HEK293 (cell line): ENCODE measurements at regions not wholly inside any gene's neighbourhood (a gene's known extent, or its start where the extent isn't known, plus 50 kb on each side); places are given as distances from the start of the nearest gene placed in this dataset.

Source experiments
- KLF16 ChIP-seq: fragments of 450-650 bp; formaldehyde crosslinking; IDR thresholded peaks from 2 replicates; pipeline ENCODE4 v1.5.1; 2017; ENCODE audit warnings: missing biosample characterization, missing genetic modification characterization
- ZBTB1 ChIP-seq: fragments of 450-650 bp; formaldehyde crosslinking; IDR thresholded peaks from 2 replicates; pipeline ENCODE4 v1.5.1; 2016; ENCODE audit warnings: missing biosample characterization, missing genetic modification characterization
- ZNF146 ChIP-seq: fragments of 450-650 bp; formaldehyde crosslinking; IDR thresholded peaks from 2 replicates; pipeline ENCODE4 v1.5.1; 2016; ENCODE audit warnings: missing biosample characterization, missing genetic modification characterization
- ZNF155 ChIP-seq: fragments of 450-650 bp; formaldehyde crosslinking; IDR thresholded peaks from 2 replicates; pipeline ENCODE4 v1.5.1; 2016; ENCODE audit warnings: missing biosample characterization, missing genetic modification characterization
- ZNF24 ChIP-seq: fragments of 450-650 bp; formaldehyde crosslinking; IDR thresholded peaks from 2 replicates; pipeline ENCODE4 v1.5.1; 2016; ENCODE audit warnings: missing biosample characterization, missing genetic modification characterization
- ZNF350 ChIP-seq: fragments of 450-650 bp; formaldehyde crosslinking; IDR thresholded peaks from 2 replicates; pipeline ENCODE4 v1.5.0; 2017; ENCODE audit warnings: missing biosample characterization, mild to moderate bottlenecking, missing genetic modification characterization
- ZNF510 ChIP-seq: fragments of 450-650 bp; formaldehyde crosslinking; IDR thresholded peaks from 2 replicates; pipeline ENCODE4 v1.5.1; 2018; ENCODE audit warnings: mild to moderate bottlenecking, missing genetic modification characterization, missing biosample characterization; ENCODE audit not compliant: insufficient replicate concordance
- ZNF670 ChIP-seq: fragments of 450-650 bp; formaldehyde crosslinking; IDR thresholded peaks from 2 replicates; pipeline ENCODE4 v1.5.1; 2016; ENCODE audit warnings: missing biosample characterization, missing genetic modification characterization, low read depth
- ZNF792 ChIP-seq: fragments of 450-650 bp; formaldehyde crosslinking; IDR thresholded peaks from 2 replicates; pipeline ENCODE4 v1.5.1; 2016; ENCODE audit warnings: missing biosample characterization, missing genetic modification characterization
- TF ChIP-seq, protein P1 (sequence below): fragments of 450-650 bp; formaldehyde crosslinking; IDR thresholded peaks from 2 replicates; pipeline ENCODE4 v1.5.1; 2016; ENCODE audit warnings: missing biosample characterization, missing genetic modification characterization
- TF ChIP-seq, protein P2 (sequence below): fragments of 450-650 bp; formaldehyde crosslinking; IDR thresholded peaks from 2 replicates; pipeline ENCODE4 v1.5.1; 2016; ENCODE audit warnings: missing biosample characterization, missing genetic modification characterization
- TF ChIP-seq, protein P3 (sequence below): fragments of 450-650 bp; formaldehyde crosslinking; IDR thresholded peaks from 2 replicates; pipeline ENCODE4 v1.5.1; 2016; ENCODE audit warnings: missing biosample characterization, missing genetic modification characterization, low read depth
- TF ChIP-seq, protein P4 (sequence below): fragments of 450-650 bp; formaldehyde crosslinking; IDR thresholded peaks from 2 replicates; pipeline ENCODE4 v1.5.1; 2017; ENCODE audit warnings: missing biosample characterization, missing genetic modification characterization

DNA sequence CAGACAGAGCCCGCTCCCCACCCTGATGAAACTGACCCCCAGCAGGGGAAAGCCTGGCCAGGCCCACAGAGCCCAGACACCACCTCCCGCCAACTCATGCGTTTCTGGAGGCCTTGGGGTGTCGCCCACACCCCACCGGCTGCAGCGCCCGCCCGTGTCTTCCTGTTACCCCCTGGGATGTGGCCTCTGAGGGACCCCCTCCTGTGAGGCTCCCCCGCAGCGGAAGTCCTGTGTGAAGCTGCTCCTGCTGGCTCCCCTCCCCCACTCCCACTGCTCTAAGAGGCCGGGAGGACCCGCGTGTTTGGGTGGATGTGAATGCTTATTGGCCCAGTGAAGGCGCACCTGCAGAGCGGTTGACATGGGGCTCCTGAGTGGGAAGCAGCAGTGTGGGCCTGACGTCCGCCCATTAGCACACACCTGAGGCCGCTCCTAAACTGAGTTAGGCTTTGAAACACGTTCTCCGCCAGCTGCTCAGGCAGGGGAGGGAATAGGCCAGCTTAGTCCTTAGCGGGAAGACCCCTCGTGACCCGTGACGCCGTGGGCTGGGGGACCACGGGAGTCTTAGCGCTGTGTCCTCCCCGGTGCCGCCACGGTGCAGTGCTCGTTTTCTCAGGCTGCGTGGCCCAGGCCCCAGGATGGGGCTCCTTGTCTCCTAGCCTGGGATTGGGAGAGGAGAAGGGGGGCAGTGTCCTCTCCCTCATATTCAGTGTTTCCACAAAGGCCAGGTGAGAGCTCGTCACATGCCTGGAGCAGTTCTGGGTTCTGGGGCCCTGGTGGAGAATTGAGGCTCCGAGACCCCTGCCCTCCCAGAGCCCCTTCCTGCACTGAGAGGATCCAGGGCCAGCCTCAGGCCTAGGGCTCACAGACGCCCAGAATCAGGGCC lies 323.4 kb upstream of the SFSWAP start:
- no peak for TF ChIP-seq KLF16
- no peak for TF ChIP-seq ZNF155 (tag by site-specific recombination)
- no peak for TF ChIP-seq ZNF350
- TF ChIP-seq, protein P1, sequence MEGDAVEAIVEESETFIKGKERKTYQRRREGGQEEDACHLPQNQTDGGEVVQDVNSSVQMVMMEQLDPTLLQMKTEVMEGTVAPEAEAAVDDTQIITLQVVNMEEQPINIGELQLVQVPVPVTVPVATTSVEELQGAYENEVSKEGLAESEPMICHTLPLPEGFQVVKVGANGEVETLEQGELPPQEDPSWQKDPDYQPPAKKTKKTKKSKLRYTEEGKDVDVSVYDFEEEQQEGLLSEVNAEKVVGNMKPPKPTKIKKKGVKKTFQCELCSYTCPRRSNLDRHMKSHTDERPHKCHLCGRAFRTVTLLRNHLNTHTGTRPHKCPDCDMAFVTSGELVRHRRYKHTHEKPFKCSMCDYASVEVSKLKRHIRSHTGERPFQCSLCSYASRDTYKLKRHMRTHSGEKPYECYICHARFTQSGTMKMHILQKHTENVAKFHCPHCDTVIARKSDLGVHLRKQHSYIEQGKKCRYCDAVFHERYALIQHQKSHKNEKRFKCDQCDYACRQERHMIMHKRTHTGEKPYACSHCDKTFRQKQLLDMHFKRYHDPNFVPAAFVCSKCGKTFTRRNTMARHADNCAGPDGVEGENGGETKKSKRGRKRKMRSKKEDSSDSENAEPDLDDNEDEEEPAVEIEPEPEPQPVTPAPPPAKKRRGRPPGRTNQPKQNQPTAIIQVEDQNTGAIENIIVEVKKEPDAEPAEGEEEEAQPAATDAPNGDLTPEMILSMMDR (tag by site-specific recombination) = no peak
- TF ChIP-seq ZNF24 (tag by site-specific recombination) = no peak
- TF ChIP-seq ZNF792 = no peak
- TF ChIP-seq, protein P2, sequence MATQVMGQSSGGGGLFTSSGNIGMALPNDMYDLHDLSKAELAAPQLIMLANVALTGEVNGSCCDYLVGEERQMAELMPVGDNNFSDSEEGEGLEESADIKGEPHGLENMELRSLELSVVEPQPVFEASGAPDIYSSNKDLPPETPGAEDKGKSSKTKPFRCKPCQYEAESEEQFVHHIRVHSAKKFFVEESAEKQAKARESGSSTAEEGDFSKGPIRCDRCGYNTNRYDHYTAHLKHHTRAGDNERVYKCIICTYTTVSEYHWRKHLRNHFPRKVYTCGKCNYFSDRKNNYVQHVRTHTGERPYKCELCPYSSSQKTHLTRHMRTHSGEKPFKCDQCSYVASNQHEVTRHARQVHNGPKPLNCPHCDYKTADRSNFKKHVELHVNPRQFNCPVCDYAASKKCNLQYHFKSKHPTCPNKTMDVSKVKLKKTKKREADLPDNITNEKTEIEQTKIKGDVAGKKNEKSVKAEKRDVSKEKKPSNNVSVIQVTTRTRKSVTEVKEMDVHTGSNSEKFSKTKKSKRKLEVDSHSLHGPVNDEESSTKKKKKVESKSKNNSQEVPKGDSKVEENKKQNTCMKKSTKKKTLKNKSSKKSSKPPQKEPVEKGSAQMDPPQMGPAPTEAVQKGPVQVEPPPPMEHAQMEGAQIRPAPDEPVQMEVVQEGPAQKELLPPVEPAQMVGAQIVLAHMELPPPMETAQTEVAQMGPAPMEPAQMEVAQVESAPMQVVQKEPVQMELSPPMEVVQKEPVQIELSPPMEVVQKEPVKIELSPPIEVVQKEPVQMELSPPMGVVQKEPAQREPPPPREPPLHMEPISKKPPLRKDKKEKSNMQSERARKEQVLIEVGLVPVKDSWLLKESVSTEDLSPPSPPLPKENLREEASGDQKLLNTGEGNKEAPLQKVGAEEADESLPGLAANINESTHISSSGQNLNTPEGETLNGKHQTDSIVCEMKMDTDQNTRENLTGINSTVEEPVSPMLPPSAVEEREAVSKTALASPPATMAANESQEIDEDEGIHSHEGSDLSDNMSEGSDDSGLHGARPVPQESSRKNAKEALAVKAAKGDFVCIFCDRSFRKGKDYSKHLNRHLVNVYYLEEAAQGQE (tag by site-specific recombination) = no peak
- no peak for TF ChIP-seq ZNF670 (tag by site-specific recombination)
- TF ChIP-seq, protein P3, sequence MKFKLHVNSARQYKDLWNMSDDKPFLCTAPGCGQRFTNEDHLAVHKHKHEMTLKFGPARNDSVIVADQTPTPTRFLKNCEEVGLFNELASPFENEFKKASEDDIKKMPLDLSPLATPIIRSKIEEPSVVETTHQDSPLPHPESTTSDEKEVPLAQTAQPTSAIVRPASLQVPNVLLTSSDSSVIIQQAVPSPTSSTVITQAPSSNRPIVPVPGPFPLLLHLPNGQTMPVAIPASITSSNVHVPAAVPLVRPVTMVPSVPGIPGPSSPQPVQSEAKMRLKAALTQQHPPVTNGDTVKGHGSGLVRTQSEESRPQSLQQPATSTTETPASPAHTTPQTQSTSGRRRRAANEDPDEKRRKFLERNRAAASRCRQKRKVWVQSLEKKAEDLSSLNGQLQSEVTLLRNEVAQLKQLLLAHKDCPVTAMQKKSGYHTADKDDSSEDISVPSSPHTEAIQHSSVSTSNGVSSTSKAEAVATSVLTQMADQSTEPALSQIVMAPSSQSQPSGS = no peak
- TF ChIP-seq ZNF510 (tag by site-specific recombination) = no peak
- no peak for TF ChIP-seq ZNF146 (tag by site-specific recombination)
- no peak for TF ChIP-seq ZBTB1
- TF ChIP-seq, protein P4, sequence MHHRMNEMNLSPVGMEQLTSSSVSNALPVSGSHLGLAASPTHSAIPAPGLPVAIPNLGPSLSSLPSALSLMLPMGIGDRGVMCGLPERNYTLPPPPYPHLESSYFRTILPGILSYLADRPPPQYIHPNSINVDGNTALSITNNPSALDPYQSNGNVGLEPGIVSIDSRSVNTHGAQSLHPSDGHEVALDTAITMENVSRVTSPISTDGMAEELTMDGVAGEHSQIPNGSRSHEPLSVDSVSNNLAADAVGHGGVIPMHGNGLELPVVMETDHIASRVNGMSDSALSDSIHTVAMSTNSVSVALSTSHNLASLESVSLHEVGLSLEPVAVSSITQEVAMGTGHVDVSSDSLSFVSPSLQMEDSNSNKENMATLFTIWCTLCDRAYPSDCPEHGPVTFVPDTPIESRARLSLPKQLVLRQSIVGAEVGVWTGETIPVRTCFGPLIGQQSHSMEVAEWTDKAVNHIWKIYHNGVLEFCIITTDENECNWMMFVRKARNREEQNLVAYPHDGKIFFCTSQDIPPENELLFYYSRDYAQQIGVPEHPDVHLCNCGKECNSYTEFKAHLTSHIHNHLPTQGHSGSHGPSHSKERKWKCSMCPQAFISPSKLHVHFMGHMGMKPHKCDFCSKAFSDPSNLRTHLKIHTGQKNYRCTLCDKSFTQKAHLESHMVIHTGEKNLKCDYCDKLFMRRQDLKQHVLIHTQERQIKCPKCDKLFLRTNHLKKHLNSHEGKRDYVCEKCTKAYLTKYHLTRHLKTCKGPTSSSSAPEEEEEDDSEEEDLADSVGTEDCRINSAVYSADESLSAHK (tag by site-specific recombination) = no peak
